ENCODE measurements at regions not wholly inside any gene's neighbourhood (a gene's known extent, or its start where the extent isn't known, plus 50 kb on each side); places are given as distances from the start of the nearest gene placed in this dataset.

DNA sequence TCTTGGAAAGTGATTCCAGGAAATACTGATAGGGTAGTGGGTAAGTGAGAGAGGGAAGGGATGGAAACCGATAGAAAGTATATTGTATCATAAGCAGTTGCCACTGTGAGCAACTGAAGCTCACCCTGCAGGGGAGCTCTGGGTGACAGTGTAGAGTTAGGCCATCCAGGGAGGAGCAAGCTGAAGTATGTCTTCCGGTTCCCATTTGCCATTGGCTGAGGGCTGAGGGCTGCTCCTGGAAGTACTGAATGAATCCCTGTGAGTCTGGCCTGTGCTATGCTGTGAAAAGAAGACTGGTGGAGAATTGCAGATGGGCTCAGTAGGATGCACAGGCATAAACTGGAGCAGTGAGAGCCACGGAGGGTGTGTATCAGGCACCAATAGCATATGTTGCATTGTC lies 348.3 kb downstream of the MFSD1 start:
- H3K79me2 ChIP-seq (ENCODE audit: insufficient read depth, low read length) = no peaks in the 10 kb centered on the region
- no peaks in the 10 kb centered on the region for H3K4me1 ChIP-seq (ENCODE audit: insufficient read depth, low read length)
- TF ChIP-seq, protein P1, sequence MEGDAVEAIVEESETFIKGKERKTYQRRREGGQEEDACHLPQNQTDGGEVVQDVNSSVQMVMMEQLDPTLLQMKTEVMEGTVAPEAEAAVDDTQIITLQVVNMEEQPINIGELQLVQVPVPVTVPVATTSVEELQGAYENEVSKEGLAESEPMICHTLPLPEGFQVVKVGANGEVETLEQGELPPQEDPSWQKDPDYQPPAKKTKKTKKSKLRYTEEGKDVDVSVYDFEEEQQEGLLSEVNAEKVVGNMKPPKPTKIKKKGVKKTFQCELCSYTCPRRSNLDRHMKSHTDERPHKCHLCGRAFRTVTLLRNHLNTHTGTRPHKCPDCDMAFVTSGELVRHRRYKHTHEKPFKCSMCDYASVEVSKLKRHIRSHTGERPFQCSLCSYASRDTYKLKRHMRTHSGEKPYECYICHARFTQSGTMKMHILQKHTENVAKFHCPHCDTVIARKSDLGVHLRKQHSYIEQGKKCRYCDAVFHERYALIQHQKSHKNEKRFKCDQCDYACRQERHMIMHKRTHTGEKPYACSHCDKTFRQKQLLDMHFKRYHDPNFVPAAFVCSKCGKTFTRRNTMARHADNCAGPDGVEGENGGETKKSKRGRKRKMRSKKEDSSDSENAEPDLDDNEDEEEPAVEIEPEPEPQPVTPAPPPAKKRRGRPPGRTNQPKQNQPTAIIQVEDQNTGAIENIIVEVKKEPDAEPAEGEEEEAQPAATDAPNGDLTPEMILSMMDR (IDR thresholded peaks at IDR 0.05; ENCODE audit: extremely low read depth, low read depth, low read length) = no peak
- no peak overlapping the region for H2AFZ ChIP-seq (ENCODE audit: low read length)
- no peak overlapping the region for H3K27ac ChIP-seq (ENCODE audit: low read depth, low read length)
- no peak overlapping the region for H3K4me3 ChIP-seq (ENCODE audit: insufficient read depth, low read length)
- no peaks in the 10 kb centered on the region for H3K9me3 ChIP-seq (ENCODE audit: low read depth, low read length)
- H3K4me2 ChIP-seq (ENCODE audit: insufficient read depth, low read length) = no peak overlapping the region
- H3K36me3 ChIP-seq (ENCODE audit: insufficient read depth, low read length) = no peaks in the 10 kb centered on the region
- DNase-seq (ENCODE audit: insufficient read length, low spot score, missing footprints) = no peak
- no peaks in the 10 kb centered on the region for H3K27me3 ChIP-seq (ENCODE audit: insufficient read depth, low read length)
- no peaks in the 10 kb centered on the region for H4K20me1 ChIP-seq (ENCODE audit: insufficient read depth, low read length)

DNA sequence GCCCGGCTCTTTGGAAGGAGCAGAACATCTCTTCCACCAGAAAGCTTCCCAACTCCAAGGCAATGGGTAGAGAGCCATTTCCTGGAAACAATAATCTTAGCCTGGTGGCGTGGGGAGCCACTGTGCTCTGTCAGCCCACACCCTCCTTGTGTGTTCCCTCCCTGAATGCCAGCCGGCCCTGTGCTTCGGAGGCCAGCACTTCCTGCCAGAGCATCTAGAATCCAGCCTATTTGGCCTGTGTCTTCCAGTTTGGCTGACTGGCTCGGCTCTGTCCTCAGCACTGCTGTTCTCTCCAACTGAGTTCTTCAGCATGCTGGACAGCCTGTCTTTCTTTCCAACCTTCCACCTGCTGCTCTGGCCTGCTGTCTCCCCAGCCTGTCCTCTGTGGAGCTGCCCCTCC lies 349.3 kb downstream of the MFSD1 start:
- Histone ChIP-seq H3K4me1 (ENCODE audit: insufficient read depth, low read length) (no peaks in the 10 kb centered on the region), H4K20me1 (ENCODE audit: insufficient read depth, low read length) (no peaks in the 10 kb centered on the region), H3K9me3 (ENCODE audit: low read depth, low read length) (no peaks in the 10 kb centered on the region), H3K27ac (ENCODE audit: low read depth, low read length) (no peak overlapping the region), H3K27me3 (ENCODE audit: insufficient read depth, low read length) (no peaks in the 10 kb centered on the region), H3K4me3 (ENCODE audit: insufficient read depth, low read length) (no peak overlapping the region), H3K4me2 (ENCODE audit: insufficient read depth, low read length) (no peak overlapping the region), H2AFZ (ENCODE audit: low read length) (no peak overlapping the region), H3K79me2 (ENCODE audit: insufficient read depth, low read length) (no peaks in the 10 kb centered on the region), H3K36me3 (ENCODE audit: insufficient read depth, low read length) (no peaks in the 10 kb centered on the region)
- DNase-seq (ENCODE audit: insufficient read length, low spot score, missing footprints) = peak; percentile 15
- TF ChIP-seq, protein P1 (IDR thresholded peaks at IDR 0.05; ENCODE audit: extremely low read depth, low read depth, low read length) = no peak

DNA sequence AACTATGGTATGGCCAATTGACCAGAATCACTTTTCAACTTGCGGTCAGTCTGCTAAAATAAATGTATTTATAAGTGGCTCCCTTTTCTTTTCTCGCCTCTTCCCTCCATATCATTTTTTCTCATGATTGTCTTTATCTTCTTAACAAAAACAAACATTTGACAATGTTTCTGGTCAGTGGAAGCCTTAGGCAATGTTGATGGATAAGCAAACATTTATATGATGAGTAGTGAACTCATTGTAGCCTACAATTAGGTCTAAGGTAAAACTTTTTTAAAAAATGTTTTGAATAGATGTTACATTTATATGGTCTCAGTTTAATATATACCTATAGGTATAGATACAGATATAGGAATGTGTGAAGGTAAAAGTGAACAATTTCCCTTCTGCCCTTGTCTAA lies 355.4 kb downstream of the MFSD1 start:
- TF ChIP-seq, protein P1 (IDR thresholded peaks at IDR 0.05; ENCODE audit: extremely low read depth, low read depth, low read length) = no peak
- Histone ChIP-seq H3K4me3 (ENCODE audit: insufficient read depth, low read length) (no peak overlapping the region), H3K27ac (ENCODE audit: low read depth, low read length) (no peak overlapping the region), H3K4me1 (ENCODE audit: insufficient read depth, low read length) (no peaks in the 10 kb centered on the region), H4K20me1 (ENCODE audit: insufficient read depth, low read length) (no peaks in the 10 kb centered on the region), H3K79me2 (ENCODE audit: insufficient read depth, low read length) (no peaks in the 10 kb centered on the region), H2AFZ (ENCODE audit: low read length) (no peak overlapping the region), H3K4me2 (ENCODE audit: insufficient read depth, low read length) (no peak overlapping the region), H3K27me3 (ENCODE audit: insufficient read depth, low read length) (no peaks in the 10 kb centered on the region), H3K9me3 (ENCODE audit: low read depth, low read length) (no peaks in the 10 kb centered on the region), H3K36me3 (ENCODE audit: insufficient read depth, low read length) (no peaks in the 10 kb centered on the region)
- DNase-seq (ENCODE audit: insufficient read length, low spot score, missing footprints) = no peak

DNA sequence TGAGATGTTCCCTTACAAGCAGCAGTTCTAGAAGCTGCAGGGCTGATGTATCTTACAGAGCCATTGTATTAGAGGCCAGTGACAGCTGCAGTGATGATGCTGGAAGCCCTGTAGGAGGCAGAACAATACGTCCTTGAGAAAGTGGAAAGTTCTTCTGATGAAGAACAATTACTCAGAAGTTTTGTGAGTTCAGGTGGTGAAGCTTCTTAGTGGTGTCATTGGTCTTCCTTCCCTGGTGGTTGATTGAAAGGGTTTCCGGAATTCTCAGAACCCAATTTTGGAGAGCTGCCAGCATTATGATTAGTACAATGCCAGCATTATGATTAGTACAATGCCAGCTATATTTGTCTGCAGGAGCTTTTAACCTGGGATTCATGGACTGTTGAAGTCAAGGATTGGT lies 356.4 kb downstream of the MFSD1 start:
- no peak overlapping the region for H3K4me2 ChIP-seq (ENCODE audit: insufficient read depth, low read length)
- DNase-seq (ENCODE audit: insufficient read length, low spot score, missing footprints) = no peak
- no peaks in the 10 kb centered on the region for H3K27me3 ChIP-seq (ENCODE audit: insufficient read depth, low read length)
- H3K79me2 ChIP-seq (ENCODE audit: insufficient read depth, low read length) = no peaks in the 10 kb centered on the region
- H3K36me3 ChIP-seq (ENCODE audit: insufficient read depth, low read length) = no peaks in the 10 kb centered on the region
- no peak overlapping the region for H3K27ac ChIP-seq (ENCODE audit: low read depth, low read length)
- TF ChIP-seq, protein P1 (IDR thresholded peaks at IDR 0.05; ENCODE audit: extremely low read depth, low read depth, low read length) = peak; percentile 30
- H4K20me1 ChIP-seq (ENCODE audit: insufficient read depth, low read length) = no peaks in the 10 kb centered on the region
- no peaks in the 10 kb centered on the region for H3K9me3 ChIP-seq (ENCODE audit: low read depth, low read length)
- no peak overlapping the region for H3K4me3 ChIP-seq (ENCODE audit: insufficient read depth, low read length)
- no peaks in the 10 kb centered on the region for H3K4me1 ChIP-seq (ENCODE audit: insufficient read depth, low read length)
- no peak overlapping the region for H2AFZ ChIP-seq (ENCODE audit: low read length)

Measured in osteoblast (primary cell).